HG02884 (cell line): ENCODE measurements at regions not wholly inside any gene's neighbourhood (a gene's known extent, or its start where the extent isn't known, plus 50 kb on each side); places are given as distances from the start of the nearest gene placed in this dataset.
"Not testable (repeated sequence)": the region's sequence is repeated elsewhere in the genome, so short reads cannot be mapped to it uniquely, and the experiment has no call there.

Experiments
- ATAC-seq: cut with Tn5 transposase; IDR thresholded peaks from one replicate; pipeline ENCODE4 v1.9.1; 2021; ENCODE audit warnings: mild to moderate bottlenecking, moderate library complexity; ENCODE audit not compliant: unreplicated experiment

DNA sequence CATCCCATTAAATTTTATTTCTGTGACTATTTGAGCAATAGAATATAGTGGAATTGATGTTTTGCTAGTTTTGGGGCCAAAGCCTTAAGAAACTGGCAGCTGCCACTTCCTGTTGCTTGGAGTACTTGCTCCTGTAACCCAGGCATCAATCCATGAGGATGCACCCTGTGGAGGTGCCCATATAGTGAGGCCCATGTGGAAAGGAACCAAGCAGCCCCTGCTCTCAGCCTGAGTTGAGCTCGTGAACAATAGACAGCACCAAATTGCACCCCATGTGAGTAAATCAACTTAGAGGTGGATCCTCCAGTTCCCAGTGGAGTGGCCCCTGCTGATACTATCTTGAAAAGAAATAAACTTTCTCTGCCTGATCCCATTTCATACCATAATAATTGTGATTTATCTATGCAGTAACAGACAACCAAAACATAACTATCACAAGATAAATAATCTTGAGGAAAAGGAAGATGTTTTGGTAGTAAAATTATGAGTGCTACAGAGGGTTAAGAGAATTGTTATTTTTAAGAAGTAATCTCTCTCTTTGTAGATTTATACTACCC, 481.9 kb downstream of the TBC1D32 start:
- ATAC-seq: no peak

DNA sequence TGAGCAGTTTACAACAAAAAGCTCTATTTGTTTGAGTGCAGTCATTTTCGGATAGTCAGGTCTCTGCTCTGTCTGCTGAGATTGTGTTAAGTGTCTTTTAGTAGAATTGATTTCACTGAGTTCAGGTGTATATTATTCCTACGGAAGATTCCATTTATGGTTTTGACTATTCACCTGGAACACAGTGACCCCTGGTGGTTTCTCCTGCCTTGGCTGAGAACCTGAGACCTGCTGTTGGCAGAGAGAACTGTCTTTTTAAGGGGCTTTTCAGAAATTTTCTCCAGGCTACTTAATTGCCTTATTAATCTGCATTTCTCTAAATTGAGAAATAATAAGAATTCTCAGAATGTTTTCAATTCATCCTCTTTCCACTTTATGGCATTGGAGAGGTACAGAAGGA, 508.0 kb downstream of the TBC1D32 start:
- ATAC-seq: no peak

DNA sequence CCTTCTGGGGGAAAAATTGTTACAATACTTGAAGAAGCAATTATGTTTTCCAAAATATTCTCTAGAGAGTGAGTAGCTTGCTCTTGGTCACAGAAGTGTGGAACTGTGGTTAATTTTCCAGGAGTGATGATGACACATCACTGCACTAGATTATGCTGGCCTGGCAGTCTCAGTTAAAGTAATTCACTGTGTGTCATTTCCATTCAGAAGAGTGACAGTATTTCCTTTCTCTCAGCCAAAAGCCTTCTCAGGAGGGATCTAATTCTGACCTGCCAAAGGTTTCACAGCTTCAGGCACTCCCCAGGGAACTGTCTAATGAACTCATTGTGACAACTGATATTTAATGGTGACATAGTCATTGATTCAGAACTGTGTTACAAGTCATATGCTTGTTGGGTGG, 517.5 kb downstream of the TBC1D32 start:
- ATAC-seq: no peak

GRCh38 chr6:120805276-120805675, 529.0 kb downstream of the TBC1D32 start:
- ATAC-seq: no peak

GRCh38 chr6:120804612-120805011, 529.7 kb downstream of the TBC1D32 start:
- no peak for ATAC-seq

- no peak for ATAC-seq
Measured at GRCh38 chr6:120786682-120787081, 547.6 kb downstream of the TBC1D32 start.

GRCh38 chr6:120786256-120786655, 548.0 kb downstream of the TBC1D32 start:
- no peak for ATAC-seq

- ATAC-seq: no peak
Measured at GRCh38 chr6:120785459-120786086, 548.7 kb downstream of the TBC1D32 start.

- no peak for ATAC-seq
Measured at GRCh38 chr6:120779441-120779840, 554.8 kb downstream of the TBC1D32 start.

DNA sequence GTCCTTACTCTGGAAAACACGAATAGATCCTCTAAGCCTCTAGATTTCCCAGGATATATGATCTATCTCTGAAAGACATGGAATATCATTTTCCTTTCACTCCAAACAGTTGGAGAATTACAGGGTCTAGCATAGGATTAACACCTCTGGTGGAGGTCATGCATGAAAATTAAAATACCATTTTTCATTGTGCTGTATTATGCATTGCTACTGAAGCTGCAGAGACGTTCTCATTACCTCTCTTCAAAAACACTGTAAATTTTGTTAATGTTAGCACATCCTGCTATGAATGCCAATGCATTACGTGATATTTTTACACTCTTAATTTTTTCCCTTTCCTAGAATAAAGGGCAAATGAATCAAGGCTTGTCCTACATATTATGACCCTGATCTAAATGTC, 558.6 kb downstream of the TBC1D32 start:
- ATAC-seq: no peak

DNA sequence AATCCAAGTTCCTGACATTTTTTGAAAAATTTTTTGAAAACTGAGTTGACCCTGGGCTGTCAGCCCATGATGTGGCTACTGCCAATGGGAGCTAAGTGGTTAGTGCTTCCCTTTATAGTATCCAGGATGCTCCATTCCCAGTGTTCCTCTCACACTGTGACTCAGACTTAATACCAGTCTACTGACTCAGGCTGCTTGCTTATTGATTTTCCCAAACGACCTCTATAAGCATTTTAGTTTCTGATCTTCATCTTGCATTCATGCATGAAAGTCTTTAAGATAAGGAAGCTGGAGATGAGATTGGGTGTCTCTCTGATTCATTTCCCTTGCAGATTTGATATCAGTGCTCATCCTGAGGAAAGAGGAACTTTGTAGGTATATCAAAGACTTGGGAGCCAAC, 560.0 kb downstream of the TBC1D32 start:
- ATAC-seq: no peak

GRCh38 chr6:120771019-120771418, 563.3 kb downstream of the TBC1D32 start:
- ATAC-seq: no peak

DNA sequence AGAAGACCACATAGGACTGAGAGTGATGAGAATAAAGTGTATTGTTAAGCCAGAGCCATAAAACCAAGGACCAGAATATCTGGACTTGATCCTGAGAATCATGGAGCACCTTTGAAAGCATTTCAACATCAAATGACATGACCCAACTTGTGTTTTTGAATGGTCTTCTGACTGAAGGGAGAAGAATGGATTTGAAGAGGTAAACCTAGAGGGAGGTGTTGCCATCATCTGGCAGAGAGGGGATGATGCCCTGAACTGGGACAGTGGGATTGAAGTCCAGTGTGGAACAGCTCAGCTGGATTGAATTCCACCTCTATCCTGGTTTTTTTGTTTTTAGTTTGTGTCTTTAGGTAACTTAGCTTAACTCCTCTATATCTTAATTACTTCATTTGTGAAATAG, 570.0 kb downstream of the TBC1D32 start:
- no peak for ATAC-seq

GRCh38 chr6:120759570-120759969, 574.7 kb downstream of the TBC1D32 start:
- ATAC-seq: no peak

DNA sequence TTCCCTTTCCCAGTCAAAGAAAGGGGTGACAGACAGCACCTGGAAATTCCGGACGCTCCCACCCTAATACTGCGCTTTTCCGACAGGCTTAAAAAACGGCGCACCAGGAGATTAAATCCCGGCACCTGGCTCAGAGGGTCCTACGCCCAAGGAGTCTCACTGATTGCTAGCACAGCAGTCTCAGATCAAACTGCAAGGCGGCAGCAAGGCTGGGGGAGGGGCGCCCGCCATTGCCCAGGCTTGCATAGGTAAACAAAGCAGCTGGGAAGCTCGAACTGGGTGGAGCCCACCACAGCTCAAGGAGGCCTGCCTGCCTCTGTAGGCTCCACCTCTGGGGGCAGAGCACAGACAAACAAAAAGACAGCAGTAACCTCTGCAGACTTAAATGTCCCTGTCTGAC, 585.7 kb downstream of the TBC1D32 start:
- not testable (repeated sequence) for ATAC-seq

DNA sequence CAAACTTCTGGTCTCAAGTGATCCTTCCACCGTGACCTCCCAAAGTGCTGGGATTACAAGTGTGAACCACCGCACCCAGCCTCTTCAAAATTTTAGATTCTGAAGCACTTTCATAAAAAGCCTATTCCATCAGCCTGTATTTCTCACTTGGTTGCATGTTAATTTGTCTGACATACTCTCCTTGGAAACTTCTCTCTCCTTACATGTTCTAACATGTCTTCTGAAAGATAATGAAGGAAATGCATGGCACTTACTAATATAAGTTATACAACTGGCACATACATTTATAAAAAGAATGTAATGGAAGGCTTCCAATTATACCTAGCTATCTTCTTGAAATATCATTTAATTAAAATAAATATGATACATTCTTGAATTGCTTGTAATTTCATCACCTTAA, 597.5 kb downstream of the TBC1D32 start:
- no peak for ATAC-seq

- ATAC-seq: no peak
Measured at GRCh38 chr6:120735641-120736040, 598.6 kb downstream of the TBC1D32 start.

- no peak for ATAC-seq
Measured at GRCh38 chr6:120711255-120711654, 623.0 kb downstream of the TBC1D32 start.

DNA sequence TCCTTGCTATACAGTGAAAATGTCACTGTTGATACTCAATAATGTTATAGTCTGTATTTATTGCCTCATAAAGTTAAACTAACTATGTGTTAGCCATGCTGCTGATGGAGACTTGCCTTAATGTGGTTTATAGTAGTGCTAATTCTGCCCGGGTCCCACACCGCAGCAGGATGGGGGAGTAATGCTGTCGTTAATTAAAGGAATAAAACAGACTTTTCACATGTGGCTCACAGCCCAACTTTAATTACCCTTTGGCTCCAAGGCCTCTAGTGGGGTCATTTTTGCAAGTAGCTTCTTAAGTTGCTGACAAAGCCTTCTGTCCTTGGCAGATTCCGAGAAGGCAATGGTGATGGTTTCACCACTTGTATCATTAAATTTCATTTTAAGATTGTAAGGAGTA, 634.3 kb downstream of the TBC1D32 start:
- no peak for ATAC-seq

GRCh38 chr6:120686492-120686891, 647.8 kb downstream of the TBC1D32 start:
- no peak for ATAC-seq

GRCh38 chr6:120682145-120682544, 652.1 kb downstream of the TBC1D32 start:
- ATAC-seq: no peak

- no peak for ATAC-seq
Measured at GRCh38 chr6:120681204-120681603, 653.1 kb downstream of the TBC1D32 start.

- no peak for ATAC-seq
Measured at GRCh38 chr6:120675886-120676285, 658.4 kb downstream of the TBC1D32 start.
